HFFc6 (cell line): ENCODE measurements at regions not wholly inside any gene's neighbourhood (a gene's known extent, or its start where the extent isn't known, plus 50 kb on each side); places are given as distances from the start of the nearest gene placed in this dataset.
A peak's percentile ranks its signal among the peaks of the same experiment; 100 is the strongest.

Source experiments
- DNase-seq: peaks from one replicate; pipeline ENCODE4 v3.0.0-alpha.2; 2018
- H3K27ac Mint-ChIP-seq: 2 replicates; pipeline ENCODE4 v1.8.0; 2020; ENCODE audit warnings: mild to moderate bottlenecking, mixed read lengths
- H3K27me3 Mint-ChIP-seq: 2 replicates; pipeline ENCODE4 v1.8.0; 2021; ENCODE audit warnings: mild to moderate bottlenecking, moderate library complexity, mixed read lengths; ENCODE audit not compliant: insufficient read depth
- H3K36me3 Mint-ChIP-seq: 2 replicates; pipeline ENCODE4 v1.8.0; 2021; ENCODE audit warnings: low read depth, mixed read lengths
- H3K4me1 Mint-ChIP-seq: 2 replicates; pipeline ENCODE4 v1.8.0; 2020; ENCODE audit warnings: low read depth, mixed read lengths
- H3K4me3 Mint-ChIP-seq: 2 replicates; pipeline ENCODE4 v1.8.0; 2020; ENCODE audit warnings: mild to moderate bottlenecking, moderate library complexity, mixed read lengths
- H3K9me3 Mint-ChIP-seq: 2 replicates; pipeline ENCODE4 v1.8.0; 2020; ENCODE audit warnings: mild to moderate bottlenecking, mixed read lengths
- CTCF ChIP-seq: fragments of 200-600 bp; sonication (generic); IDR thresholded peaks from 2 replicates; pipeline ENCODE4 v1.5.0; 2021; ENCODE audit warnings: antibody characterized with exemption, mild to moderate bottlenecking

- Mint-ChIP-seq H3K27ac (no peak overlapping the region), H3K9me3 (no peaks in the 10 kb centered on the region), H3K4me1 (peaks cover 40% of the 10 kb centered on the region)
These were observed 122.3 kb upstream of the LYZL2 start for GRCh38 chr10:30751678-30752331.

GRCh38 chr10:30750971-30751677 lies 121.6 kb upstream of the LYZL2 start:
- H3K27ac Mint-ChIP-seq = no peak overlapping the region
- no peak for TF ChIP-seq CTCF
- H3K4me3 Mint-ChIP-seq = no peak overlapping the region
- no peak for DNase-seq
- no peaks in the 10 kb centered on the region for H3K9me3 Mint-ChIP-seq
- H3K36me3 Mint-ChIP-seq = no peaks in the 10 kb centered on the region
- H3K4me1 Mint-ChIP-seq = peaks cover 40% of the 10 kb centered on the region
- H3K27me3 Mint-ChIP-seq = no peaks in the 10 kb centered on the region

More at GRCh38 chr10:30751678-30752331, 122.3 kb upstream of the LYZL2 start:
- Mint-ChIP-seq H3K27me3 (no peaks in the 10 kb centered on the region), H3K36me3 (no peaks in the 10 kb centered on the region), H3K4me3 (no peak overlapping the region)
- peak; percentile 87 for TF ChIP-seq CTCF
- DNase-seq = peak; percentile 43

GRCh38 chr10:30749385-30749784 lies 119.8 kb upstream of the LYZL2 start:
- no peak overlapping the region for H3K4me3 Mint-ChIP-seq
- H3K36me3 Mint-ChIP-seq = no peaks in the 10 kb centered on the region
- H3K9me3 Mint-ChIP-seq = no peaks in the 10 kb centered on the region
- H3K27me3 Mint-ChIP-seq = no peaks in the 10 kb centered on the region
- no peak for DNase-seq
- H3K4me1 Mint-ChIP-seq = peaks cover 26% of the 10 kb centered on the region
- H3K27ac Mint-ChIP-seq = no peak overlapping the region
- no peak for TF ChIP-seq CTCF

- TF ChIP-seq CTCF = no peak
- Mint-ChIP-seq H3K4me3 (no peak overlapping the region), H3K4me1 (peaks cover 26% of the 10 kb centered on the region), H3K9me3 (no peaks in the 10 kb centered on the region), H3K36me3 (no peaks in the 10 kb centered on the region), H3K27ac (no peak overlapping the region; the same call in 1 of the 2 replicates), H3K27me3 (no peaks in the 10 kb centered on the region; the same call in 1 of the 2 replicates)
- DNase-seq = no peak
These were observed 118.8 kb upstream of the LYZL2 start for GRCh38 chr10:30748152-30748973.

- Mint-ChIP-seq H3K4me1 (peaks cover 26% of the 10 kb centered on the region), H3K36me3 (no peaks in the 10 kb centered on the region), H3K9me3 (no peaks in the 10 kb centered on the region), H3K27ac (no peak overlapping the region), H3K4me3 (no peak overlapping the region), H3K27me3 (no peaks in the 10 kb centered on the region; the same call in none of the 2 replicates)
- peak; percentile 43 for DNase-seq
- TF ChIP-seq CTCF = no peak
These were observed 118.1 kb upstream of the LYZL2 start for GRCh38 chr10:30747633-30748032.
